LNCAP (cell line): ENCODE measurements at regions not wholly inside any gene's neighbourhood (a gene's known extent, or its start where the extent isn't known, plus 50 kb on each side); places are given as distances from the start of the nearest gene placed in this dataset.

Experiments used
- TF ChIP-seq, protein P1 (sequence below): fragments of 450-650 bp; IDR thresholded peaks from 2 replicates; pipeline ENCODE4 v1.5.1; 2017; ENCODE audit warnings: mild to moderate bottlenecking

- TF ChIP-seq, protein P1, sequence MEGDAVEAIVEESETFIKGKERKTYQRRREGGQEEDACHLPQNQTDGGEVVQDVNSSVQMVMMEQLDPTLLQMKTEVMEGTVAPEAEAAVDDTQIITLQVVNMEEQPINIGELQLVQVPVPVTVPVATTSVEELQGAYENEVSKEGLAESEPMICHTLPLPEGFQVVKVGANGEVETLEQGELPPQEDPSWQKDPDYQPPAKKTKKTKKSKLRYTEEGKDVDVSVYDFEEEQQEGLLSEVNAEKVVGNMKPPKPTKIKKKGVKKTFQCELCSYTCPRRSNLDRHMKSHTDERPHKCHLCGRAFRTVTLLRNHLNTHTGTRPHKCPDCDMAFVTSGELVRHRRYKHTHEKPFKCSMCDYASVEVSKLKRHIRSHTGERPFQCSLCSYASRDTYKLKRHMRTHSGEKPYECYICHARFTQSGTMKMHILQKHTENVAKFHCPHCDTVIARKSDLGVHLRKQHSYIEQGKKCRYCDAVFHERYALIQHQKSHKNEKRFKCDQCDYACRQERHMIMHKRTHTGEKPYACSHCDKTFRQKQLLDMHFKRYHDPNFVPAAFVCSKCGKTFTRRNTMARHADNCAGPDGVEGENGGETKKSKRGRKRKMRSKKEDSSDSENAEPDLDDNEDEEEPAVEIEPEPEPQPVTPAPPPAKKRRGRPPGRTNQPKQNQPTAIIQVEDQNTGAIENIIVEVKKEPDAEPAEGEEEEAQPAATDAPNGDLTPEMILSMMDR: no peak
These were observed 80.8 kb downstream of the C21orf91 start for GRCh38 chr21:17738176-17738953.

DNA sequence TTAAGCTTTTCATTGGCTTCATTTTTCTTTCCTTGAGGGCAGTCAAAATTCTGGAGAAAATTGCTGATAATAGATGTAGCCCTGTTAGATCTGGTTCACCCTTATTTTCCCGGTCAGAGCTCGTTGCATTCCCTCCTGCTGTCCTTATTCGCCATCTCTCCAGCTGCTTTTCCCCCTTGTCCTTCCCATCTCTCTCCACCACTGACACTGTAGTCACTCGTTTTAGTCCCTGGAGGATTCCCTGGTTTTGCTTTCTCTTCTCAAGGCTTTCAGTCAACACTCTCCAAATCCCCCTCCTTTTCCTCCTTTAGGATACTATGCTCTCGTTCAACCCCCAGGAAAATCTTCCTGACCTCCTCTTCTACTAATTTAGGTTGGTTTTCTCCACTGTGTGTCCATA lies 83.1 kb downstream of the C21orf91 start:
- TF ChIP-seq, protein P1: no peak

DNA sequence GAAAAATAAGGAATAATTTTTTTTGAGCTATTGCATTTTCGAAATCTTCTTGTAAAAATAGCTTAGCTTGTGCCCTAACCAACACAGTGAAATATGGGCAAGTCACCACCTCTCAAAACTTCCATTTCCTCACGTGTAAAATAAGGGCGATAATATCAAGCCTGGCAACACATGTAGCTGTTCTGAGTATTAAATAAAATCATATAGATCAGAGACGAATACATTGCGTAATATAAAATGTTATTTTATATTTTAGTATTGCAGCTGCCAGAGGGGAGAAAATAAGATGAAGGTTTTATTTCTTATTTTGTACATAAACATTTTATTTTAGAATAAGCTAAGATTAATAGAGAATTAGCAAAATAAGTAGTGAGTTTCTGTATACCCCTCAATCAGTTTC lies 85.9 kb downstream of the C21orf91 start:
- TF ChIP-seq, protein P1: no peak

- TF ChIP-seq, protein P1: no peak
These were observed 86.8 kb downstream of the C21orf91 start for GRCh38 chr21:17732306-17732705.

GRCh38 chr21:17731554-17731953 lies 87.6 kb downstream of the C21orf91 start:
- TF ChIP-seq, protein P1: no peak

DNA sequence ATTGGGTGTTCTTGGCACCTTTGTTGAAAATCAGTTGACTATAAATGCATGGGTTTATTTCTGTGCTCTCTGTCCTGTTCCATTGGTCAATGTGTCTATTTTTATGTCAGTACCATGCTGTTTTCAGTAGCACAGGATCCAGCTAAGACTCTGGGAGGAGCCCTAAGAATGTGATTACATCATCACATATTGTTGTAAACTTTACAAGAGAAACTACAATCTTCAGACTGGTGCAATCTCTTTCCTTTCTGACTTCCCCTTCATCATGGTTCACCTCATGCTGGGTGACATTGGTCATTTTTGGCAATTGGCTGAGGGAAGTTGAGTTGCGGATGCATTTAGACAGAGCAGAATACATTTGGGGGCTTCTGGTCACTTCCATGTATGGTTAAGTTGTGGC lies 88.4 kb downstream of the C21orf91 start:
- TF ChIP-seq, protein P1: no peak

DNA sequence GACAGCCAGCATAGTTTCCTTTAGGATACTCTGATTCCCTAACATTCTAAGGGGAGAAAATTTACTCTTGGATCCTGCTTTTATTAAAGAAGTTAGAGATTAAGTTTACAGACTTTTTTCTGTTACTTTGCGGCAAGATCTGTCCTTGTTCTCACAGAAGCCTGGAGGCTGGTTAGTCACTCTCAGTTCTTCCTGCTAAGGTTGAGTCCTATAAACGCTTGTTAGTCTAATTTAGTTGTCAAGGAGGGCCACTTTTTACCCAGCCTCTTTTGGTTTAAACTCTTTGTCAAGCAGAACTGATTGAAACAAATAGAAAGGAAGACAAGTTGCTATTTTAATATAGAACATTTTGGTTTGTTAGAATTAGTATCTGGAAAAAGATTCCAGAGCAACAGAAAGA lies 89.7 kb downstream of the C21orf91 start:
- TF ChIP-seq, protein P1: no peak

GRCh38 chr21:17727361-17727760 lies 91.8 kb downstream of the C21orf91 start:
- TF ChIP-seq, protein P1: no peak
